A673 (cell line): ENCODE measurements at regions not wholly inside any gene's neighbourhood (a gene's known extent, or its start where the extent isn't known, plus 50 kb on each side); places are given as distances from the start of the nearest gene placed in this dataset.

Source experiments
- CTCF ChIP-seq: fragments of 300-800, 200-600 bp; sonication (generic); conservative IDR thresholded peaks from 2 replicates; pipeline ENCODE4 v1.5.1; 2017; ENCODE audit warnings: low read depth, mild to moderate bottlenecking, antibody characterized with exemption, low read length, moderate library complexity, mixed read lengths
- EZH2 ChIP-seq: fragments of 200-600 bp; sonication (generic); IDR thresholded peaks from 2 replicates; pipeline ENCODE4 v1.6.1; 2017; ENCODE audit warnings: borderline replicate concordance, low read depth, mild to moderate bottlenecking, mixed read lengths, antibody characterized with exemption, low read length; ENCODE audit not compliant: poor library complexity, severe bottlenecking

GRCh38 chr12:111195316-111195715 is 173.6 kb downstream of the PHETA1 start:
- TF ChIP-seq CTCF (no peak), EZH2 (no peak)
